ENCODE measurements at regions not wholly inside any gene's neighbourhood (a gene's known extent, or its start where the extent isn't known, plus 50 kb on each side); places are given as distances from the start of the nearest gene placed in this dataset.

DNA sequence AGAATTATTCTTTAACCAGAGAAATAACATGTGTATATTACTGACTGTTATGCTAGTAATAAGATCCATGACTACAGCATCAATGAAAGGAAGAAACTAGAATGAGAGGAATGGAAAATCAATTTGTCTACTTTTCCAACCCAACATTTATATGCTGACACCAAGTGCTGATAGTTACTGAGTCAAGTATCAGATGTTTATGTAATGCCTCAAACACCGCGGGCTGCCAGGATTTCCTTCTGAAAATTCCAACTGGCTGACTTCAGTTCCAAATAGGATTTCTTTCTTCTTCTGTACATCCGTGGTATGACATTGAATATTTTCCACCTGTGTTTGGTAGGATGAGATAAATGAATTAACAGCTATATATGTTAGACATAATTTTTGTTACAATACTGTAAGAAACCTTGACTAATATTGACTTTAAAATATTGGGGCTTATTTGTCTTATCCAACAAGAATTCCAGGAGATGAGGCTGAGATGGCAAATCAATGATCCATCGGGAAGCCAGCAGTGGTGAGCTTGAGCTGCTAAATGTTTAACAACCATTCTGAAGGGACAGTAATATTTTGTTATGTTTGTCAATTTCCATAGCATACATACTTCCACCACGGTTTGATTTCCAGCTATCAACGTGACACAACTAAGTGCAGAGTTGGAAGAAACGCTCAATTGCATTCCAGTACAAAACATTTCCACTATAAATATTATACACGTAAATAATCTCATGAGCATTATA lies 435.2 kb upstream of the AUTS2 start:
- DNase-seq (ENCODE audit: low read depth, low spot score) = no peak
- in situ Hi-C loops (cut with HindIII; ENCODE audit: low pct_unique_long_range_greater_than_20kb, low sequenced_read_pairs) = no loop called here

DNA sequence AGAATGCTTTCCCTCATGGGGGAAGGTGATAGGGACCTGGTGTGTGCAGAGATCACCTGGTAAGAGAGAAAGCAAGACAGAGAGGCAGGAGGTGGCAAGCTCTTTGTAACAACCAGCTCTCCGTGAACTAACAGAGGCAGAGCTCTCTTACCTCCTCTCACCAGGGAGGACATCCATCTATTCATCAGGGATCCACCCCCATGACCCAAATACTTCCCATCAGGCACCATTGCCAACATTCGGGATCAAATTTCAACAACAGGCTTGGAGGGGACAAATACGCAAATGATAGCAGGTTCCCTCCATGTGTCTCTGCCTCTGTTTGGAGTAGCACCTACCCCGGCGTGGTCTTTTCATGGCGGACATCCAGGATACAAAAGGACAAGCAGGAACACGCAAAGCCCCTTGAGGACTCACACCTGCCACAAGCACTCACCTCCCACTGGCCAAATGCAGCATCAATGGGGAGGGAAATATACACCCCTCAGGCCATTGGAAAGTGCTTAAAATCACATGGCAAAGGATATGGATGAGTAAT lies 431.2 kb upstream of the AUTS2 start:
- no peak for DNase-seq (ENCODE audit: low read depth, low spot score)
- in situ Hi-C loops (cut with HindIII; ENCODE audit: low pct_unique_long_range_greater_than_20kb, low sequenced_read_pairs) = no loop called here

DNA sequence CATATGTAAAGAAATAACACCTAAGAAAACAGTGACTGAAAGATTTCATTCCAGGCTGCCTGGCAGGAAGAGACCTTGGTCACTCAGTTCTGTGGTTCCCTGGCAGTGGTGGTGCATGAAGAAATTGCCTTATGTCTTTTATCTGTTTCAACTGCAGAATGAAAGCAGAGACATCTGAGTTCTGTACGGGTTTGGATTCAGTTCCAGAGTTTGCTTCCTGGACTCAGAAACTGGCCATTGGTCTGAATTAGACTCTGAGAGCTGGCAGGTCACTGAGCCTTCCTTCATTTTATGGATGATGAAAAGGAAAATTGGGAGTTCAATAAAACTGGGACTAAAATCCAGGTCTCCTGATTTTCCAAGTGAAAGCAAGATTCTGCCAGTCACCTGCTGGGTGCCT lies 428.9 kb upstream of the AUTS2 start:
- DNase-seq (ENCODE audit: low read depth, low spot score) = no peak
- in situ Hi-C loops (cut with HindIII; ENCODE audit: low pct_unique_long_range_greater_than_20kb, low sequenced_read_pairs) = no loop called here

DNA sequence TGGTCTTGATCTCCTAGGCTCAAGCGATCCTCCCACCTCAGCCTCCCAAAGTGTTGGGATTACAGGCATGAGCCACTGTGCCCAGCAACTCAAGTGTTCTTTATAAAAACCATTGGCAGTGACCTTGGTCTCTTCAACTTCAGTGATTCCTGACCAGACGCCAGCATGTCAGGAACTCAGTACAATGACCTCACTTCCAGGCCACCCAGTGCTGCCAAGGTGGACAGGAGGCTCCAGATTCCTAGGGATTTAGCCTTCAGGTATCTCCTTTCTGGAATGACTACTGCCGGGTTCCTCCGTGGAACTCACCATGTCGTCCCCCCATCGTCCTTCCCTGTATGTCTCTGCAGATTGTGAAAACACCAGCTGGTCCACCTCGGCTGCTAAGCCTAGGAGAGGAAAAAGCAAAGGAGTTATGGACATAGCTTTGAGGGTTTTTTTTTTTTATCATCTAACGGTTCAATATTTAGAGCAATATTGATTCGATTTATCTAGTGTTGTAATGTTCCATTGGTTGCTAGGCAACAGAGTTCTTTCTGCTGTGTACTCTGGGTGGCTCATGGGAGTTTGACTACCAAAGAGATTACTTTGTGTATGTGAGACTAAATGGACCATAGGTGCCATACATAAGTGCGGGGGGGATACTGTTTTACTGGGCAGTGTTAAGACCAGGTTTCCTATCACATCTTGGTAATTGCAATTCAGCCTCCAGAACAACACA lies 425.8 kb upstream of the AUTS2 start:
- in situ Hi-C loops (cut with HindIII; ENCODE audit: low pct_unique_long_range_greater_than_20kb, low sequenced_read_pairs) = no loop called here

DNA sequence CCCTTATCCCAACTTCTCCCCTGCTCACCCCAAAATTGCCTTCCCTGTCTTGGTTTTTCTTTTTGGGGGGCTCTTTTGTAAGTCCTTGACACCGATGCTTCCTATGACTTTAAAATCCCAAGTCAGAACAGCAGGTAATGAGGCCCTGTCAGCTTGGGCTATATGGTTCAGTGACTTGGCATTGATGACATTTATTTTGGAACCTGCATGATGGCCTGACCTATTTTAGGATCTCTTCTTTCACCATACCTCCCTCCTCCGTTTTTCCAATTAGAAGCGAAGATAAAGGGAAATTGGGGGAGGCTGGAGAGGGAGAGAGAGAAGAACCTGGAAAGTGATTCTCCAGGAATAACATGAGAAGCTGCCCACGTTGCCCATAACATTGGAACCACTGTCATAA lies 424.9 kb upstream of the AUTS2 start:
- DNase-seq (ENCODE audit: low read depth, low spot score) = no peak
- in situ Hi-C loops (cut with HindIII; ENCODE audit: low pct_unique_long_range_greater_than_20kb, low sequenced_read_pairs) = no loop called here

More for the DNA sequence above, 425.8 kb upstream of the AUTS2 start:
- DNase-seq (ENCODE audit: low read depth, low spot score) = no peak

DNA sequence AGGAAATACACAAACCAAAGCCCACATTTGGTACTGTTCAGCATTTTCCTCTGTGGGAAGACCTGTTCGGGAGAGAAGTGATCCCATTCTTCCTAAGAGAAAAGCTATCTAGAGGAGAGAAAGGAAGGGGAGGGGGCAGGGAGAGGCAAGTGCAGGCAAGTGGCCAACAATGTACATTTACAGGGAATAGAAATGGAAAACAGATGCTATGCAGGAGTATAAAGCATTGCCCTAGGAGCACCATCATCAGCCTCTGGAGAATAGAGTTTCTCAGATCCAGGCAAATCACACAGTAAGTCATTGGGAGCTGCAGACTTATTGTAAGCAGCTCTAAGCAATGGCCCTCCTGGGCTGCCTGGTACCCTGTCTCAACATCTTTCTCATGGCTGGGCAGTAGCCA lies 424.4 kb upstream of the AUTS2 start:
- no peak for DNase-seq (ENCODE audit: low read depth, low spot score)
- in situ Hi-C loops (cut with HindIII; ENCODE audit: low pct_unique_long_range_greater_than_20kb, low sequenced_read_pairs) = no loop called here

DNA sequence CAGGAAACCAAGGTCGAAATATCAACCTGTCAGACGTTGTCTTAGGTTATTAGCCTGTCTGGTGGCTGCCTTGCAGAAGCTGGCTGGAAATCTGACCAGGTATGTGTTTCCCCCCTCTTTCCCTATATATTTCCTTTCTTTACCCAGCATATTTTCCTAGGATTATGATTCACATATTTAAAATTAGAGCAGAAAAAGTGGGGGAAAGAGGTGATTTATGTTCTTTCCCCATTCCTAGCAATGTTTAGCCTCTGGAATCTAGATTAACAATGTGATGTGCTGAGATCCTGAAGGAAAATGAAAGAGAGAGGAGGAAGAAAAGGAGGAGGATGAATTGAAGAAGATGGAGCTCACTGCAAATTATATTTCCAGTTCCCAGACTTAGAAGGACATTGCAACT lies 421.4 kb upstream of the AUTS2 start:
- DNase-seq (ENCODE audit: low read depth, low spot score) = no peak
- in situ Hi-C loops (cut with HindIII; ENCODE audit: low pct_unique_long_range_greater_than_20kb, low sequenced_read_pairs) = no loop called here

DNA sequence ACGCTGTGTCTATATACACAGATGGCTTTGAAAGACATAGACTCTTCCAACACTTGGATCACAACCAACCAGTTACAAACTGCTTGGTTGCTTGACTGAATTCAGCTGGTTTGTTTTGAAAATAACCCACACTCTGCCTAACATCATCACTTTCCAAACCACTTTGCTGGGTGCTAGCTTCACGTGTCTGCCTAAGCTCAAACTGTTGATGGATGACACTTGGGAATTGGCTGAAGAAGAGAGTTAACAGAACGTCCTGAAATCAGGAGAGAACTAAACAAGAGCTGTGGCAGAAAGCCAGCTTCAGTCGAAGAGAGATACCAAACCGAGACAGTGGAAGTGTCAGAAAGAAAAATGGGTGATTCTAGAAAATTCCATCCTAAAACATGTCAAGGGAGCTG lies 420.8 kb upstream of the AUTS2 start:
- in situ Hi-C loops (cut with HindIII; ENCODE audit: low pct_unique_long_range_greater_than_20kb, low sequenced_read_pairs) = no loop called here
- DNase-seq (ENCODE audit: low read depth, low spot score) = no peak

DNA sequence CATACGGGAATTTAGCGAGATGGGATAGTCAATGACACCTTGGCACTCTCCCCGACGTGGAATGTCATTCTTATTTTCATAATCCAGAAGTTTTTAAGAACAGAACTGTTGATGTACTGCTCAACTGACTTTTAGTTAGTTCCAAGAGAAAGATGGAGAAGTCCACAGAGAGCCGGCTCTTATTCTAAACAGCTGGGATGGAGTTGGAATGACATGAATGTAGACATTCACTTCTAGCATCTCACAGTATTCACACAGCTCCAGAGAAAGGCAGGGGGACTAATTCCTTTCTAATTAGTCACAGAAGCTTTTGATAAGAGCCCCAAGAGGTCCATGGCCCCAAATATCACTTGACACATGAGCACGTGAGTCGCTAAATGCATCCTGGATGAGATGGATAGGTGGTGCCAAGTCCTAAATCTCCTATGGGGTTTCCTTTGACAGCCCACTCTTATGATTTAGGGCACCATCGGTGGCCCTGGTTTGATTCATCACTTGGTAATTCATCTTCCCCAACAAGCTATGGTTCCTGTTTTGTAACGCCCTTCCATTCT lies 420.3 kb upstream of the AUTS2 start:
- in situ Hi-C loops (cut with HindIII; ENCODE audit: low pct_unique_long_range_greater_than_20kb, low sequenced_read_pairs) = no loop called here
- no peak for DNase-seq (ENCODE audit: low read depth, low spot score)

DNA sequence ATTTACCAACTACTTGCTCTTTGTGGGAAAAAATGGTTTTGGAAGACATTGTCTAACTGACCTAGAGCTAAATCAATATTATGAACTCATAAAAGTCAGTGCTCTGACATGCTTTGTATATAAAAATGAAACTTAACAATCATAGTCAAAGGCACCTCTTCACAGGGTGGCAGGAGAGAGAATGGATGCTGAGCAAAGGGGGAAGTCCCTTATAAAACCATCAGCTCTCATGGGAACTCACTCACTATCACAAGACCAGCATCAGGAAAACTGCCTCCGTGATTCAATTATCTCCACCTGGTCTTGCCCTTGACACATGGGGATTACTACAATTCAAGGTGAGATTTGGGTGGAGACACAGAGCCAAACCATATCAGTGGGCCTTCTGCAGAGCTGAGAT lies 417.6 kb upstream of the AUTS2 start:
- in situ Hi-C loops (cut with HindIII; ENCODE audit: low pct_unique_long_range_greater_than_20kb, low sequenced_read_pairs) = no loop called here
- DNase-seq (ENCODE audit: low read depth, low spot score) = no peak

DNA sequence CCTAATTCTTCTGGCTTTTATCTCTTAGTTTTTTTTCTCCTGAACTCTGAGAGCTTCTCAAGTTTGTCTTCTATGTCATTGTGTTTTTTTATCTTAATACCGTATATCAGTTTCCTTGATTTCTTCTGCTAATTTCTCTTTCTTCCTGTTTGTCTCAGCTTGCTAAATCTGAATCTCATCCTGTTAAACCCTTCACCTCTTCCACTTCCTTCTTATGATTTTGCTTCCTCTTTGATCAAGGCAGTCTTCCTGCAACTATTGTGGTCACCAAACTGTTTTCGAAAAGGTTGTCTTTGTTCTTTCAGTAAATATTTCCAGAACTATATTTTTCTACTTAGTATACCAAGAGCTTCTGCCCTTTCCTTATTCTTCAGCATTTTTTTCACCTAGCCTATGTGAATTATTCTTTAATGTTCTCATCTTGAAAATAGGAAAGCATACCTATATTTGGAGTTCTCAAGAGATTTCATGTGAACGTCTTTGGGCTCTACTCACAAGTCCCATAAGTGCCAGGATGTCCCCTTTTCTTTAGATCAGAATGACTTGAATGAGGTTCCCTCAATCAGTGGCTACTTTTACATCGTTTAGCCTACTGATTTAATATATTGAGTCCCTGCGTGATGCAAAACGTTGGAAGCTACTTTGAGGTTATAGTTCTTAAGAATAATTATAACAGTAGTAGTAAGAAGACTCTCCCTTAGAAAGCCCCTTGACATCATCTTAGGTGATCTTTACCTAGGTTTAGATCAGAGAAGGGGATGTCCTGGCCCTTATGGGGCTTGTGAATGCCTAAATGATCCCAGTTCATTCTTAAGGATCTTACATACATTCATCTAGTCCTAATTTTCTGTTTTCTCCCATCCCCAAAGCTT lies 415.4 kb upstream of the AUTS2 start:
- in situ Hi-C loops (cut with HindIII; ENCODE audit: low pct_unique_long_range_greater_than_20kb, low sequenced_read_pairs) = no loop called here
- no peak for DNase-seq (ENCODE audit: low read depth, low spot score)

DNA sequence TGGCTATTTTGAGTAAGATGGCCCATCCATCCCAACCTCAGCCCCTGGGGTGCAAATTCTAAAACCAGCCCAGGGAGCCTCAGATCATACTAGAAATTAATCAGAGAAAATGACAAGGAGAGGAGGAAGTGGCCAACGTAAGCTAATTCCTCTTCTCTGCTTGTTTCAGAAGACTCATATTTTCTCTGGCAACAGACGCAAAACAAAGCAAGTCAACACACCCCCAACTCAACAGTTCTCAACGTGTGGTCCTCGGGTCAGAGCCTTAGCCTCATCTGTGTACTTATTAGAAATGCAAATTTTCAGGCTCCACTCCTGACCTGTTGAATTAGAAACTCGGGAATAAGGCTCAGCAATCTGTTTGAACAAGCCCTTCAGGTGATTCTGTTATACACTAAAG lies 413.9 kb upstream of the AUTS2 start:
- in situ Hi-C loops (cut with HindIII; ENCODE audit: low pct_unique_long_range_greater_than_20kb, low sequenced_read_pairs) = no loop called here
- no peak for DNase-seq (ENCODE audit: low read depth, low spot score)

DNA sequence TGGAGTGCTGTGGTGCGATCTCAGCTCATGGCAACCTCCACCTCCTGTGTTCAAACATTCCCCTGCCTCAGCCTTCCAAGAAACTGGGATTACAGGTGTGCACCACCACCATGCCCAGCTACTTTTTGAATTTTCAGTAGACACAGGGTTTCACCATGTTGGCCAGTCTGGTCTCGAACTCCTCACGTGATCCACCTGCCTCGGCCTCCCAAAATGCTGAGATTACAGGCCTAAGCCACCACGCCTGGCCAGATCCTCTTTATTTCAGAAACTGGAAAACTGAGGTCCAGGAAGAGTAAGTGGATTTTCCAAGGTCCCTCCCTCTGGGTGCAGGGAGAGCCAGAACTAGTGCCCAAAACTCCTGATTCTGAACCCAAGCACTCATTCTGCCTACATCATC lies 413.1 kb upstream of the AUTS2 start:
- in situ Hi-C loops (cut with HindIII; ENCODE audit: low pct_unique_long_range_greater_than_20kb, low sequenced_read_pairs) = no loop called here
- DNase-seq (ENCODE audit: low read depth, low spot score) = no peak

DNA sequence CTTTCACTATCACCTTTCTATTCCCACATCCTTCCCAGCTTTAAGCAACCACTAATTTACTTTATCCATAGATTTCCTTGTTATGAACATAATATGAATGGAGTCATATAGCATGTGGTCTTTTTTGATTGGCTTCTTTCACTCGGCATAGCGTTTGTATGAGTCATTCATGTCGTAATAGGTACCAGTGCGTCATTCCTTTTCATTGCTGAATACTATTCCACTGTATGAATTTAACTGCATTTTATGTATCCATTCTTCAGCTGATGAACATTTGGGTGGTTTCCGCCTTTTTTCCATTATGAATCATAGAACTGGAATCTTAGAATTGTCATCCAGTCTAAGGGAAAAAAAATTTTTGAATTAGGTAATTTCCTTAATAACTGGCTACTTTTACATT lies 411.3 kb upstream of the AUTS2 start:
- in situ Hi-C loops (cut with HindIII; ENCODE audit: low pct_unique_long_range_greater_than_20kb, low sequenced_read_pairs) = no loop called here
- DNase-seq (ENCODE audit: low read depth, low spot score) = no peak

DNA sequence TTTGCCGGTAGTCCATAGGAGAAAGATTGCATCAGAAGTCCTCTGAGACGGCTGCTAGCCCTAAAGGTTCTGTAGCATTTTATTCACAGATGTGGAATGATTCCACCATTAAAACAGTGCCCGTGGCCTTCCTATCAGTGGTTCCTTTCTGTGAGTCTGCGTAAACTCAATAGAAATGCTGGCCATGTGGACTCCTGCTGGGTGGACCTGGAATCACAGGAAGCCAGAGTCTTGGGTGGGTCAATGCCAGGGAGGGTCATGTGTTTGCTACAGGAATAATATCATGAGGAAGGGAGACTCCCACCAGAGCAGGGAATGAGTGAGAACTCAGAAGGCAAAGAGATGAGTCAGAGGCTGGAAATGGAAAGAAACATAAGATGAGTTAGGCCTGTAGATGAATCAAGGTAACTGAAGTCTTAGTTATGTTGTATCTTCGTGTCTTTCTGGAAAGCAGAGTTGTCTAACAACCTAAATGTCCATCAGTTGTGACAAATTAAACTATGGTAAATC lies 410.4 kb upstream of the AUTS2 start:
- in situ Hi-C loops (cut with HindIII; ENCODE audit: low pct_unique_long_range_greater_than_20kb, low sequenced_read_pairs) = no loop called here
- DNase-seq (ENCODE audit: low read depth, low spot score) = no peak

DNA sequence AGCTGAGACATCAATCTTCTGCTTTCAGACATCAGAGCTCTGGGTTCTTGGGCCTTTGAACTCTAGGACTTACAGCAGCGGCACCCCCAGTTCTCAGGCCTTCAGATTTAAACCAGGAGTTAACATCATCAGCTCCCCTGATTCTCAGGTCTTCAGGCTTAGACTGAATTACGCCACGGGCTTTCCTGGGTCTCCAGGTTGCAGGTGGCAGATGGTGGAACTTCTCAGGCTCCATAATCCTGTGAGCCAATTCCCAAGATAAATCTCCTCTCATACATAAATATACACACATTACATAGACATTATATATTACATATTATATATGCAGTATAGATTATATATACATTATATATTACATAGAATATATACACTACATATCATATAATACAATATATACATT lies 408.9 kb upstream of the AUTS2 start:
- DNase-seq (ENCODE audit: low read depth, low spot score) = no peak
- in situ Hi-C loops (cut with HindIII; ENCODE audit: low pct_unique_long_range_greater_than_20kb, low sequenced_read_pairs) = no loop called here

DNA sequence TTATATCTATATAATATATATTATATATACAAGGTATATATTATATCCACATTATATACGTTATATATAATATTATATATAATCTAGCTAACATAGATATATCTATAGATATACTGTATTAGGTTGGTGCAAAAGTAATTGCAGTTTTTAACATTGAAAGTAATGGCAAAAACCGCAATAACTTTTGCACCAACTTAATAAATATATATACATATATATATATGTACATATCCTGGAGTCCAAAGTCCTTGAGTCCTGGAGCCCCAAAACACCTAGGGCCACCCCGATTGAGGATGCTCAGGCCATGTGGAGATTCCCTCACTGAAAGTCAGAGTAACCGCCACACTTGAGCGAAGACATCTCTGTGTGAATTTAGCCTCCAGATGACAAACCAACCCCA lies 408.2 kb upstream of the AUTS2 start:
- no peak for DNase-seq (ENCODE audit: low read depth, low spot score)
- in situ Hi-C loops (cut with HindIII; ENCODE audit: low pct_unique_long_range_greater_than_20kb, low sequenced_read_pairs) = no loop called here

DNA sequence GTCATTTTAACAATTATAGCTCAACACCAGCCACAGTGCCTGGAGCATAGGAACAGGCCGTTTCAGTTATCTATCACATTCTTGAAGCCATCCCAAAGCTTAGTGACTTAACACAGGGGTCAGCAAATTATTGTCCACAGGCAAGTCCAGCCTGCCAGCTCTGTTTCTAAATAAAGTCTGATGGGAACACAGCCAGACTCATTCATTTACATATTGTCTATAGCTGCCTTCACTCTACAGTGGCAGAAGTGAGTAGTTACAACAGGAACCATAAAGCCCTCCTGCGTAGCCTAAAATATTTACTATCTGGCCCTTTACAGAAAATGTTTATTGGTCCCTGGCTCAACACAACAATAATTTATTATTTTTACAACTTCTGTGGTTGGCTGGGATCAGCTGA lies 407.5 kb upstream of the AUTS2 start:
- in situ Hi-C loops (cut with HindIII; ENCODE audit: low pct_unique_long_range_greater_than_20kb, low sequenced_read_pairs) = no loop called here
- no peak for DNase-seq (ENCODE audit: low read depth, low spot score)
